ENCODE measurements at regions not wholly inside any gene's neighbourhood (a gene's known extent, or its start where the extent isn't known, plus 50 kb on each side); places are given as distances from the start of the nearest gene placed in this dataset.

GRCh38 chr15:77790481-77790880 lies 157.8 kb upstream of the LINGO1 start:
- DNase-seq = no peak

DNA sequence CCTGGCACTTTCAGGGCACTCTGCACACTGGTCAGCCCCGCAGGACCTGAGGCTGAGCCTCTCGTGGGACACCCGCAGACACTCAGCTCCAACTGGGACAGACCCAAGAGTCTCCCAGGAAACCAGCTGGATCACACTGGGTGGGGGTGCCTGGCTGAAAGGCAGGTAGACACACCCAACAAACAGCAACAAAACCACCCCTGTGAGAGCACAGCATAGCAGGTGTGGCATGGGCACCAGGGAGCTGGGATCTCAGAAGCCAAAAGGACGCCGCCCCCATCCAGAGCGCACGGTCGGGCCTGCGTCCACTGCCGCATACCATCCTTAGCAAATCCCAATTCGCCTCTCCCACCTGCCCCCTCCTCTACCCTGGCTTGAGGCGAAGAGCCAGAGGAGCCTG lies 154.2 kb upstream of the LINGO1 start:
- DNase-seq = no peak

DNA sequence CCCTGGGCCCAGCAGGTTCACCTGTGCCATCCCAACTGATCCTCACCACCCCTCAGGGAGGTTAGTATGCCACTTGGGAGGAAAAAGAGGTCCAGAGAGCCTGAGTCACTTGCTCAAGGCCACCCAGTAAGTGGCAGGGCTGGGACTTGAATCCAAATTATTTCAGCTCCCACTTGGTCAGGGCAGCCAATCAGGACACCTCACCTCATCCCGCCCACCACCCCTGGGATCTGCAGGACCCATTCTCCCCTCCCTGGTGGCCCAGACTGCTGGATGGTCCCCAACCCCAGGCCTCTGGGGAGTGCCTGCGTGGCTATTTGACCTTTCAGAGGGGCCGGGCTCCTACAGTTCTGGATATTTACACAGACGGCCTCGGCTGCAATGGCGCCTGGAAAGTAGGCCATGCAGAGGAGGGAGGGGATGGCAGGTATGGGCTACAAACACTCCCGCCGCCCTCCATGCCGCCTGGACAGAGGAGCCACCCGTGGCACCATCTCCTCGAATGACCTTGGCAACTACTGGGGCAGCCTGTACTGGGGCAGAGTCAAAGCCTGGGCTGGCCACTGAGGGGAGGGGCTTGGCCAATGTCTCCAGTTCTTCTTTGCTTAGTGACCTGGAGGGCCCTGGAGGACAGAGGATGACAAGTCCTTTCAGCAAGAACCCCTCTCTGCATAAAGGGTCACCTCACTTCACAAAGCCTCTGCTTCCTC lies 153.6 kb upstream of the LINGO1 start:
- DNase-seq = no peak

DNA sequence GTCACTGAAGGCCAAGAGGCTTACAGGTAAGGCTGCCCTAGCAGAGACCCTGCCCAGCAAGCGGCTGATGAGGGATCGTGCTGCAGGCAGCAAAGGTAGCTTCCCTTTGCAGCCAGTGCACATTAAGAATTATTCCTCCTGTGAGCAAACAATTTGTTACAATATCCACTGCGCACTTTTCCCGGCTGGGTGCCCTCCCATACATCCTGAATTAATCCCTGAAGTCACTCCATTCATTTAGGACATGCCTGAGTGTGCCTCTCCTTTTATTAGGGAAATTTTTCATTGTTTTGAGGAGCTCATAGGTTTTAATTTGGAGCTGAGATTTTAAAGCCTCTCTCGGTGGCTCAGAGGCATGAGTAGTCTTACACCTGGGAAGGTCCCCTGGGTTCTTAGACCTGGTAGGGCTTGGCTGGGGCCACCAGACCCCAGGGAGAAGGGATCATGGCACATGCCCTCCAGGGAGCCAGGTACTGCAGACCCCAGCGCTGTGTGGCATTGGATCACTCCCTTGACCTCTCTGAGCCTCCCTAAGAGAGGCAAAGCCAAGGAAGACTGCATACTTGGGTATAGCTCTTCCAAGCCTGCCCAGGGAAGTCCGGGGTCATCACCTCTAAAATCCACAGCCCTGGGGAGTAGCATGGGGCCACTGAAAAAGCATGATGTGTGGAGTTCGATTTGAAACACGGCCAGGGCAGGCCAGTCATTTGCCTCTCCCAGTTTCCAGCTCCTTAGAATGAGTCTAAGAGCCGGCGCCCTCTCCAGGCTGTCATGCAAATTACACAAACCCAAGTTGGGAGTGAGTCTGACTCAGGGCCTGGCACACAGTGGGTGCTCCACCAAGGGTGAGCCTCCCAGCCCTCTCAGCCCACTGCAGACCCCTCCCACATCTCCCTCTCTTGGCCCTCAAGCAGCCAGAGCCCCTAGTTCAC lies 151.9 kb upstream of the LINGO1 start:
- DNase-seq = no peak

DNA sequence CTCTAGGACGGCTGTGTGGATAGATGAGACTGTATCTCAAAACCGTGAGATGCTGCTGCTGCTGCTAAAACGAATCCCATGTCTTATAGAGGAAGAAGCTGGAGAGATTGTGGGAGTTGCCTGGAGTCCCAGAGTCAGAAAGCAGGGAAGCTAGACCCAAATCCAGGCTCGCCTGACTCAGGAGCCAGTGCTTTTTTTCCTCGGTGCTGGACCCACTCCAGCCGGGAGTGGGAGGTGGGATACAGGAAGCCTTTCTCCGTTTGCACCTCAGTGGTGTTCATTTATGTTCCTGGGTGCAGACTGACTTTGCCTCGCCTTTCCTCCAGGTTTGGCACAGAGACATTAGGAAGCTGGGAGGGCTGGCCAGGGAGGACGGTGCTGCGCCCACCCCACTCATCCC lies 150.9 kb upstream of the LINGO1 start:
- DNase-seq = no peak

GRCh38 chr15:77782691-77783090 lies 150.0 kb upstream of the LINGO1 start:
- DNase-seq = no peak

GRCh38 chr15:77781946-77782240 lies 149.2 kb upstream of the LINGO1 start:
- no peak for DNase-seq

DNA sequence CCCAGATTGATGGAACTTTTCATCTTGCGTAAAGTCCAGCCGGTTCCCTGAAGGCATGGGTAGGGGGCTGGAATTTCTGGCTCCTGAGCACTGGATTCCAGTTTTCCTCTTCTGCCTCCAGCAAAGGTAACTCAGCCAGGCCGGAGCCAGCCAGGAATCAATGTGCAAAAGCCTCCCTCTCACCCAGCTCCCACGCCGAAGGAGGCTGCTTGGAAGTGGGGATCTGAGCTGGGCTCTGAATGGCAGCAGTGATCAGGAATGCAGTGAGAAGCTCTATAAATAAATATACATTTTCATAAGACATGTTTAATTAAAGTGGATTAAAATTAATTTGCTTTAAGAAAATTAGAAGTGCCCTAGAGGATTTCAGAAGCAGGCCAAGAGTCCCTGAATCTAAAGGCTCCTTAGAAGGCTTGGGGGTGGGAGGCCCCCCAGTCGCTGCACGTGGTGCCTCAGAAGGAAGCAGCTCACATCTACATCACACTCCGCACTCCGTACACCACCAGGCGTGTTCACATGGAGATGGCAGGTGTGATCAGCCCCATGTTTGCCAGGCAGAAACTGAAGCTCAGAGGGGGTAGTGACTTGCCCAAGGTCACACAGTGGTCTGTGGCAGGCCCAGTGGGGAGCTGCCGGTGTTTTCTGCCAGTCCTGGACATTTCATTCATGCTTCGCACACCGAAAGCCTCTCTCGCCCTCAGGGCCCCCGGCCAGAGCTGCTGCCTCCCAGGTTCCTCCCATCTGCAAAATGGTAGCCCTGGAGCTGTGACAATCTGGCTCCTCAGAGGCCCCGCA lies 148.6 kb upstream of the LINGO1 start:
- no peak for DNase-seq

GRCh38 chr15:77778802-77779201 lies 146.1 kb upstream of the LINGO1 start:
- no peak for DNase-seq

DNA sequence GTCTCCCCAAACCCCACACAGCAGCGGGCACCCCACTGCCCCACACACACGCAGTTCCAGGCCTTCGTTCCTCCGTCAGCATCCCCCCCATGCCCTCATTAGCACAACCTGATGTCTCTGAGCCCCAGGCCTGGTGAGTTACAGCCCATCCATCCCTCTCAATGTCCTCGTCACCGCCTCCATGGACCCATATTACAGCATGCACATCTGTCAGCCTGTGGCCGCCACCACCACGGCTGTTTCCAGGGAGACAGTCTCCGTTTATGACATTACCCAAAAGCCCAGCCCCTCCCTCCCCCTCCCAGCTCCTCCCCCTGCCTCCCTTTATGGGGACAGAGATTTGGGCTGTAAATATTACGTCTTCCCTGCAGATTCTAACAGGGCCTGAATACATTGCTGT lies 143.1 kb upstream of the LINGO1 start:
- no peak for DNase-seq

DNA sequence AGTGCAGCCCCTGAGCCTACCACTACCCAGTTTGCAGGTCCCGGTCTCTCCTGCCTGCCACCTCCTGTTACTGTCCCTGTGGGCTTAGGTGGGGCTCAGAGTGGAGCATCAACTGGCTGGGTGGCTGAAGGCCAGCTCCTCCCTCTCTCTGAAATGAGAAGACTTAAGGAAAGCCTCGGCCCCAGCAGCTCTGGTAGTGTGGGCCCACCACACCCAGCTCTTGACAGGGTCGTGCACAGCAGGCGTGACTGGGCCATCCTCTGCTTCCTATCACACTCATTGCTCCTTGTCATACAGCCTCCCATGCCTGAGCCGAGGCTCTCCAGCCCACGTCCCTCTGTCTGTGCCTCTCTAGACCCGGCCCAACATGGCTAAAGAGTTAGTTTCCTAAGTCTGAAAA lies 142.7 kb upstream of the LINGO1 start:
- DNase-seq = no peak

DNA sequence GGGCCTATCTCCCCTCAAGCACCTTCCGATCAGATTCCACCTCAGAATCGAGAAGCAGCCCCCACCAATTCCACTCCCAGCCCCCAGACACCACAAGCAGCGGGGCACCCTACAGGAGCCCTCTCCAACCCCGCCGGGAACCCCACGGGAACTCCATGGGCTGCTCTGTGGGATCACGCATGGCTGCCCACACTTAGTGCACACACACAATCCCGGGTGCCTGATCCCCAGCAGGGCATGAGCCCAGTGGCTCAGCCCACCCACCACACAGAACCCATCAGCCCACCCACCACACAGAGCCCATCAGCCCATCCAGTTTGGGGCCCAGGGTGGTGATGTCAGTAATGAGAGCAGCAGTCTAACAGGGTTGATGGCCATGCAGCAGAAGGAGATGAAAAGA lies 141.6 kb upstream of the LINGO1 start:
- DNase-seq = no peak

GRCh38 chr15:77773903-77774302 lies 141.2 kb upstream of the LINGO1 start:
- no peak for DNase-seq

- DNase-seq = no peak
Observed at GRCh38 chr15:77772641-77773402, 140.1 kb upstream of the LINGO1 start.

- DNase-seq = no peak
Observed at GRCh38 chr15:77771616-77772015, 138.9 kb upstream of the LINGO1 start.

DNA sequence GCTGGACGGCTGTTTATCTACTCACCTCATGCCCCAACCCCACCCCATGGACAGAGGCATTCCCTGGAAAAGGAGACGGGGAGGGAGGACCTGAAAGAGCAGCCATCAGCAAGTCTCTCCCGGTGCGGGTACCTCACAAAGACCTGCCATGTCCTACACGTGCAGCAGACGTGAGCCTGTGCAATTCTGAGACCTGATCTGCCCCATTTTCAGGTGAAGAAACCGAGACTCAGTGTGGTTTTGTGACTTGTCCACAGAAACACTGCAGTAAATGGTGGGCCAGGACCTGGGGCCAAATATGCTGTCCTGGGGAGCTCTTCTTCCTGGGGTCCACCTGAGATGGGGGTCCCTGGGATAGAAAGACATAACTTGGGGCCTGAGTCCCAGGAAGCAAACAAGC lies 137.0 kb upstream of the LINGO1 start:
- DNase-seq = no peak

DNA sequence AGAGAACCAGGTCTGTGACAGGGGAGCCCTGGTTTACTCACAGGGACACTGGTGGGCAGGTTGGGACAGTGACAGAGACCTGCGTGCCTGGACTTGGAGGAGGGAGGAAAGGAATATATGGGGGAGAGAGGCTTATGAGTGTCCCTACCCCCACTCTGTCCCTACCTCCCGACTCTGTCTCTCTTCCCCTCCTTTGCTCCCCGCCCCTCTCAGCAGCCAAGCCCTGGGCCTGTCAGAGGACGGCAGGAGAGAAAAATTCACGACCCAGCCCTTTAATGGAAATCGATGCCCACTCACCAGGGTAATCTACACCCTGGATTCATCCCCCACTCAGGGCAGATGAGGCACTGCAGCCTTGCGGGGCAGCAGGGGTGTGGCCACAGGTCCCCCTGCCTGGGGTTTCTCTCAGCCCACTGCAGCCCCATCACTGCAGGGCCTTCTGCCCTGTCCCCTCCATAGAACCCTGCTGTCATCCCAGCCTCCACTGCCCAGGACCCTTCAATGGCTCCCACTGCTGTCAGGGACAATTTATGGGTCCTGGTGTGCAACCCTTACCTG lies 135.9 kb upstream of the LINGO1 start:
- no peak for DNase-seq

GRCh38 chr15:77768107-77768506 lies 135.4 kb upstream of the LINGO1 start:
- DNase-seq = no peak

DNA sequence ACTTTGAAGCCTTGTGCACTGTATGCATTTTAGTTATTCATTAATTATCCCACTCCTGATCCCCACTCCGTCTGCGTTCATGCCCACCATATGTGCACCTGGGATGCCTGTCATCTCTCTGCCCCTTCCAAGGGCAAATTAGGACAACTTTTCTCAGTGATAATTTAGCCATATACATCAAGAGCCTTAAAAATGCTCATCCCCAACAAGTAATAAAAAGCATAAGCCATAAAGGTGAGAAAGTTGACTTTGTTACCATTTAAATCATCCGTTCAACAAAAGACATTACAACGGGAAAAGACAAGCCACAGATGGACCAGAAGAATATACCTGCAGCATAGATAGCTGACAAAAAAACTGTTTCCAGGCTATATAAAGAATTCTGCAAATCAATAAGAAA lies 131.4 kb upstream of the LINGO1 start:
- no peak for DNase-seq

- no peak for DNase-seq
Observed at GRCh38 chr15:77762747-77763355, 130.1 kb upstream of the LINGO1 start.

DNA sequence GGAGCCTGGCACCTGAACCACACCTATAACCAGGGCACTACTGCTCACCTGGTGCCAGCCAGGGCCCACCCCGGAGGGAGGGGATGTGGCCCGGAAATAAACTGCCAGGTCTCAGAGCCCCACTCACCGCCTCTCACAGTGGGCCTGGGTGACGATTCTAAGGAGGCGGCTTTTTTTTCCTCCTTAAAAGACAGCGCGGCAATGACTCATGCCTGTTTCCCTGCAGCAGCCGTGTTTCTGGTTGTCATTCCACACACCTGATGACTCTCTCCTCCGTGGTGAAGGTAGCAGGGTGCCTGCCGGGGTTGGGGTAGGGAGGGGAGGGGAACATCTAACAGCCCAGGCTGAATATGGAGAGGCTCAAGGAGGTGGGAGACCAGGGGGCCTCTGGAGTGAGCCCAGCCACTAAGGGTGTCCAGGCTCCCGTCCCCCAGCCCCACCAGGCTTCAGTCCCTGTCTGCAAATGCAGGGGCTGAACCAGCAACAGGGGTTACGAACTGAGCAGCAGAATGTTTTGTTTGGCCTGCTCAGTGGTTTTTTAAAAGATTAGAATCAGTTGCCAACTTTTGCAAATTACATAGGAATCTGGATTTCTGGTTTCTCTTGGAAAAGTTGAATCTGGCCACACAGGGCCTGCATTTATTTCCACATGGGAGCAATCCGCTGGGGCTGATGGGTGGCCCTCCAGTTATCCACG lies 127.3 kb upstream of the LINGO1 start:
- no peak for DNase-seq
